ENCODE measurements at regions not wholly inside any gene's neighbourhood (a gene's known extent, or its start where the extent isn't known, plus 50 kb on each side); places are given as distances from the start of the nearest gene placed in this dataset.

DNA sequence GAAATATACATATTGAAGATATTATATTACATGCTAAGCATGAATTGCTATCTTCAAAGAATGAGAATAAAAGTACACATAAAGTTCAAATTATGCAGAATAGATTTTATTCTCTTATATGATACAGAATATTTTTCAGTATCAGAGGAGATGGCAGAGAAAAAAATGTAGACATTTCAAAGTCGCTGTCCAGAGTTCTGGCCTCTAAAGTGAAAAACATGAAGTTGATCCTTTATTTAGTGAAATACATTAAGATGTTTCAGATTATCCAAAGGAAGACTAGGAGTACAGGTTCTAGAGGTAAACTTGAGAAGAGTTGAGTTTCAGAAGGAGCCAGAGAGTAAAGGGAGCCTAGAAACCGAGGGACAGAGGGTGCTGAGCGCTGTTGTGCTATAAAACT lies 303.6 kb downstream of the UTP18 start:
- TF ChIP-seq GABPA (IDR thresholded peaks at IDR 0.05; ENCODE audit: low read depth) (no peak), SPI1 (IDR thresholded peaks at IDR 0.05; ENCODE audit: borderline replicate concordance, low read depth) (no peak)
- TF ChIP-seq, protein P1, sequence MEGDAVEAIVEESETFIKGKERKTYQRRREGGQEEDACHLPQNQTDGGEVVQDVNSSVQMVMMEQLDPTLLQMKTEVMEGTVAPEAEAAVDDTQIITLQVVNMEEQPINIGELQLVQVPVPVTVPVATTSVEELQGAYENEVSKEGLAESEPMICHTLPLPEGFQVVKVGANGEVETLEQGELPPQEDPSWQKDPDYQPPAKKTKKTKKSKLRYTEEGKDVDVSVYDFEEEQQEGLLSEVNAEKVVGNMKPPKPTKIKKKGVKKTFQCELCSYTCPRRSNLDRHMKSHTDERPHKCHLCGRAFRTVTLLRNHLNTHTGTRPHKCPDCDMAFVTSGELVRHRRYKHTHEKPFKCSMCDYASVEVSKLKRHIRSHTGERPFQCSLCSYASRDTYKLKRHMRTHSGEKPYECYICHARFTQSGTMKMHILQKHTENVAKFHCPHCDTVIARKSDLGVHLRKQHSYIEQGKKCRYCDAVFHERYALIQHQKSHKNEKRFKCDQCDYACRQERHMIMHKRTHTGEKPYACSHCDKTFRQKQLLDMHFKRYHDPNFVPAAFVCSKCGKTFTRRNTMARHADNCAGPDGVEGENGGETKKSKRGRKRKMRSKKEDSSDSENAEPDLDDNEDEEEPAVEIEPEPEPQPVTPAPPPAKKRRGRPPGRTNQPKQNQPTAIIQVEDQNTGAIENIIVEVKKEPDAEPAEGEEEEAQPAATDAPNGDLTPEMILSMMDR (IDR thresholded peaks at IDR 0.05; ENCODE audit: insufficient read depth, low read length) = no peak
- TF ChIP-seq, protein P2, sequence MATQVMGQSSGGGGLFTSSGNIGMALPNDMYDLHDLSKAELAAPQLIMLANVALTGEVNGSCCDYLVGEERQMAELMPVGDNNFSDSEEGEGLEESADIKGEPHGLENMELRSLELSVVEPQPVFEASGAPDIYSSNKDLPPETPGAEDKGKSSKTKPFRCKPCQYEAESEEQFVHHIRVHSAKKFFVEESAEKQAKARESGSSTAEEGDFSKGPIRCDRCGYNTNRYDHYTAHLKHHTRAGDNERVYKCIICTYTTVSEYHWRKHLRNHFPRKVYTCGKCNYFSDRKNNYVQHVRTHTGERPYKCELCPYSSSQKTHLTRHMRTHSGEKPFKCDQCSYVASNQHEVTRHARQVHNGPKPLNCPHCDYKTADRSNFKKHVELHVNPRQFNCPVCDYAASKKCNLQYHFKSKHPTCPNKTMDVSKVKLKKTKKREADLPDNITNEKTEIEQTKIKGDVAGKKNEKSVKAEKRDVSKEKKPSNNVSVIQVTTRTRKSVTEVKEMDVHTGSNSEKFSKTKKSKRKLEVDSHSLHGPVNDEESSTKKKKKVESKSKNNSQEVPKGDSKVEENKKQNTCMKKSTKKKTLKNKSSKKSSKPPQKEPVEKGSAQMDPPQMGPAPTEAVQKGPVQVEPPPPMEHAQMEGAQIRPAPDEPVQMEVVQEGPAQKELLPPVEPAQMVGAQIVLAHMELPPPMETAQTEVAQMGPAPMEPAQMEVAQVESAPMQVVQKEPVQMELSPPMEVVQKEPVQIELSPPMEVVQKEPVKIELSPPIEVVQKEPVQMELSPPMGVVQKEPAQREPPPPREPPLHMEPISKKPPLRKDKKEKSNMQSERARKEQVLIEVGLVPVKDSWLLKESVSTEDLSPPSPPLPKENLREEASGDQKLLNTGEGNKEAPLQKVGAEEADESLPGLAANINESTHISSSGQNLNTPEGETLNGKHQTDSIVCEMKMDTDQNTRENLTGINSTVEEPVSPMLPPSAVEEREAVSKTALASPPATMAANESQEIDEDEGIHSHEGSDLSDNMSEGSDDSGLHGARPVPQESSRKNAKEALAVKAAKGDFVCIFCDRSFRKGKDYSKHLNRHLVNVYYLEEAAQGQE (IDR thresholded peaks at IDR 0.05; ENCODE audit: insufficient replicate concordance, low read depth) = peak; percentile 89
- DNase-seq (ENCODE audit: low read depth in 1 of 2, low spot score in 1 of 2) = no peak
- Histone ChIP-seq H3K27me3 (ENCODE audit: insufficient read depth, poor library complexity, severe bottlenecking) (peaks cover 4% of the 10 kb centered on the region), H3K27ac (replicated peaks) (no peak overlapping the region), H3K4me3 (replicated peaks; ENCODE audit: insufficient read depth, low read length) (no peak overlapping the region)

DNA sequence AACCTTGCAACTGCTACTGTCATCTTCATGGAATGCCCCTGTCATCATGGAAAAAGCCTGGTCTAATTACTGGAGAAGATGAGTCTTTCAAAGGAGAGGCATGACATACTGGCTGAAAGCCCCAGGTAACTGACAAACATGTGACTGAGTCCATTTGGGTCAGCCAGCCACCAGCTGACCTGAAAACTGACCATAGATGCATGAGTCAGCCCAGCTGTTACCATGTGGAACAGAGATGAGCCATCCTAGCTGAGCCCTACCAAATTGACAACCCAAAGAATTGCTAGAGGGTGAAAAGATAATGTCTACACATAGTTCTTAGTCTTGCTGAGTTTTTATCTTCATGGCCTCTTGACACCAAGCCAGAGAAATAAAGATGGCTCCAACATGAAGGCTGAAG lies 311.8 kb downstream of the UTP18 start:
- TF ChIP-seq SPI1 (IDR thresholded peaks at IDR 0.05; ENCODE audit: borderline replicate concordance, low read depth) = no peak
- TF ChIP-seq GABPA (IDR thresholded peaks at IDR 0.05; ENCODE audit: low read depth) = no peak
- TF ChIP-seq, protein P1 (IDR thresholded peaks at IDR 0.05; ENCODE audit: insufficient read depth, low read length) = no peak
- TF ChIP-seq, protein P2 (IDR thresholded peaks at IDR 0.05; ENCODE audit: insufficient replicate concordance, low read depth) = no peak
- no peak for TF ChIP-seq POLR2AphosphoS5 (IDR thresholded peaks at IDR 0.05; ENCODE audit: low read depth)
- no peak for DNase-seq (ENCODE audit: low read depth in 1 of 2, low spot score in 1 of 2)
- Histone ChIP-seq H3K4me3 (replicated peaks; ENCODE audit: insufficient read depth, low read length) (no peak overlapping the region), H3K27ac (replicated peaks) (no peak overlapping the region), H3K27me3 (ENCODE audit: insufficient read depth, poor library complexity, severe bottlenecking) (no peaks in the 10 kb centered on the region)
